NCI-H526 treated with DMSO at 0.1 percent for 48 hours (cell line): ENCODE measurements at regions not wholly inside any gene's neighbourhood (a gene's known extent, or its start where the extent isn't known, plus 50 kb on each side); places are given as distances from the start of the nearest gene placed in this dataset.
"Not testable (repeated sequence)": the region's sequence is repeated elsewhere in the genome, so short reads cannot be mapped to it uniquely, and the experiment has no call there.

ENCODE experiments used
- DNase-seq: peaks from one replicate; lab custom pipeline; 2025; lab: John Stamatoyannopoulos, UW

- no peak for DNase-seq
These were observed 140.2 kb upstream of the FAM241A start for GRCh38 chr4:112005027-112005426.

GRCh38 chr4:112007391-112007790, 137.9 kb upstream of the FAM241A start:
- DNase-seq: no peak

- DNase-seq: no peak
These were observed 129.3 kb upstream of the FAM241A start for GRCh38 chr4:112015960-112016359.

GRCh38 chr4:112023402-112023950, 121.8 kb upstream of the FAM241A start:
- no peak for DNase-seq

GRCh38 chr4:112026058-112026457, 119.2 kb upstream of the FAM241A start:
- no peak for DNase-seq

GRCh38 chr4:112029771-112030171, 115.5 kb upstream of the FAM241A start:
- DNase-seq: no peak

- DNase-seq: peak; percentile 22
These were observed 113.4 kb upstream of the FAM241A start for GRCh38 chr4:112031712-112032328.

GRCh38 chr4:112036886-112037285, 108.4 kb upstream of the FAM241A start:
- DNase-seq: no peak

GRCh38 chr4:112038861-112039260, 106.4 kb upstream of the FAM241A start:
- no peak for DNase-seq

GRCh38 chr4:112049119-112049518, 96.1 kb upstream of the FAM241A start:
- not testable (repeated sequence) for DNase-seq

- DNase-seq: no peak
These were observed 91.4 kb upstream of the FAM241A start for GRCh38 chr4:112053825-112054350.

GRCh38 chr4:112055100-112055499, 90.2 kb upstream of the FAM241A start:
- DNase-seq: no peak

GRCh38 chr4:112057470-112057869, 87.8 kb upstream of the FAM241A start:
- no peak for DNase-seq

- no peak for DNase-seq
These were observed 86.8 kb upstream of the FAM241A start for GRCh38 chr4:112058433-112058832.

- DNase-seq: peak; percentile 33
These were observed 85.0 kb upstream of the FAM241A start for GRCh38 chr4:112060212-112060611.

- no peak for DNase-seq
These were observed 83.9 kb upstream of the FAM241A start for GRCh38 chr4:112061207-112061817.

- DNase-seq: no peak
These were observed 82.0 kb upstream of the FAM241A start for GRCh38 chr4:112063260-112063659.

- no peak for DNase-seq
These were observed 76.1 kb upstream of the FAM241A start for GRCh38 chr4:112069110-112069509.

GRCh38 chr4:112073181-112073580, 72.1 kb upstream of the FAM241A start:
- no peak for DNase-seq

- DNase-seq: peak; percentile 33
These were observed 70.0 kb upstream of the FAM241A start for GRCh38 chr4:112075129-112075753.

- no peak for DNase-seq
These were observed 69.3 kb upstream of the FAM241A start for GRCh38 chr4:112075906-112076305.

- no peak for DNase-seq
These were observed 68.2 kb upstream of the FAM241A start for GRCh38 chr4:112076919-112077608.
